ENCODE measurements at regions not wholly inside any gene's neighbourhood (a gene's known extent, or its start where the extent isn't known, plus 50 kb on each side); places are given as distances from the start of the nearest gene placed in this dataset.

GRCh38 chrX:22329783-22330182 is 57.1 kb downstream of the CBLL2 start:
- peaks cover 2 to 23% of the 10 kb centered on the region in 2 experiments; a peak in 4 of 5 replicates for H3K9me3 Mint-ChIP-seq
- H2BK5ac ChIP-seq (ENCODE audit: insufficient read length, low read length) = no peak overlapping the region
- H3K56ac ChIP-seq (ENCODE audit: insufficient read length, low read depth, low read length) = no peak overlapping the region
- no peak overlapping the region for H3K4me2 ChIP-seq (ENCODE audit: insufficient read depth, insufficient read length, low read length)
- H3K23ac ChIP-seq (ENCODE audit: insufficient read length, low read depth, low read length) = no peak overlapping the region
- H2BK120ac ChIP-seq (ENCODE audit: low read depth, low read length, poor library complexity, severe bottlenecking) = no peak overlapping the region
- no peak overlapping the region for H4K91ac ChIP-seq (ENCODE audit: insufficient read length, low read depth, low read length)
- H3K27me3 Mint-ChIP-seq (ENCODE audit: low read depth) = no peaks in the 10 kb centered on the region
- no peaks in the 10 kb centered on the region for H3K4me1 ChIP-seq (ENCODE audit: insufficient read depth, low read length)
- DNase-seq = no peak
- no peak overlapping the region for H3K27ac ChIP-seq (ENCODE audit: insufficient read length, low read depth, low read length)
- H3K14ac ChIP-seq (ENCODE audit: insufficient read depth, low read length) = no peak overlapping the region
- H2BK12ac ChIP-seq (ENCODE audit: insufficient read length, low read depth, low read length) = no peak overlapping the region
- WGBS (ENCODE audit: extremely low coverage, insufficient read length, low lambda C conversion rate) = no CpG with 5 or more reads among the region's 2 CpGs
- H3K36me3 Mint-ChIP-seq (ENCODE audit: insufficient read depth in 1 of 3, low read depth in 3 of 3) = peaks cover 2 to 6% (median 4%) of the 10 kb centered on the region in 3 experiments; a peak in 4 of 7 replicates
- no peaks in the 10 kb centered on the region for H3K23me2 ChIP-seq (ENCODE audit: insufficient read length, low read depth, low read length, poor library complexity, severe bottlenecking)
- no peak overlapping the region for H3K4me3 Mint-ChIP-seq
- H2AFZ ChIP-seq (ENCODE audit: low read length) = no peak overlapping the region
- H3K4me1 Mint-ChIP-seq = no peaks in the 10 kb centered on the region
- H3T11ph ChIP-seq (ENCODE audit: low read length) = no peak overlapping the region
- H2BK15ac ChIP-seq (ENCODE audit: low read depth, low read length) = no peak overlapping the region
- H2BK20ac ChIP-seq (ENCODE audit: low read depth, low read length, poor library complexity, severe bottlenecking) = no peak overlapping the region
- H3K9ac ChIP-seq (ENCODE audit: extremely low read depth, insufficient read length, low read length) = no peak overlapping the region
- H3K27ac Mint-ChIP-seq = no peak overlapping the region
- H4K8ac ChIP-seq (replicated peaks; ENCODE audit: insufficient read length, low read depth, low read length) = no peak overlapping the region
- no peaks in the 10 kb centered on the region for H3K79me1 ChIP-seq (ENCODE audit: insufficient read depth, low read depth, low read length, poor library complexity, severe bottlenecking)
- no peak overlapping the region for H2AK5ac ChIP-seq (ENCODE audit: insufficient read length, low read length)
- no peak overlapping the region for H3K4ac ChIP-seq (ENCODE audit: low read depth, low read length)
- H3K18ac ChIP-seq (ENCODE audit: insufficient read length, low read depth, low read length) = no peak overlapping the region
- no peaks in the 10 kb centered on the region for H3K79me2 ChIP-seq (ENCODE audit: insufficient read depth, low read length)
- H4K5ac ChIP-seq (ENCODE audit: insufficient read length, low read depth, low read length) = no peak overlapping the region
- H3K9me3 ChIP-seq (ENCODE audit: control insufficient read depth, low read depth, low read length) = no peaks in the 10 kb centered on the region
- no peaks in the 10 kb centered on the region for H3K27me3 ChIP-seq (ENCODE audit: insufficient read depth, low read length)
- TF ChIP-seq CTCF (conservative IDR thresholded peaks at IDR 0.05) = no peak
- no peaks in the 10 kb centered on the region for H4K20me1 ChIP-seq (ENCODE audit: control insufficient read depth, insufficient read depth, insufficient read length)
